Thymus (tissue), 11 donors: ENCODE measurements at regions not wholly inside any gene's neighbourhood (a gene's known extent, or its start where the extent isn't known, plus 50 kb on each side); places are given as distances from the start of the nearest gene placed in this dataset.

Source experiments
- DNase-seq, 9 donors: peaks; one replicate each; pipeline ENCODE4 v3.0.0-alpha.2; 2013; ENCODE audit warnings: low spot score in 9 of 9, low read depth in 6 of 9, missing footprints in 1 of 9
- H3K27ac ChIP-seq, 2 donors: one replicate each; pipeline ENCODE4 v1.5.1; 2013; ENCODE audit warnings: control low read depth in 1 of 2, low read depth in 1 of 2, low read length in 1 of 2, mild to moderate bottlenecking in 1 of 2, moderate library complexity in 1 of 2
- H3K27me3 ChIP-seq, 2 donors: one replicate each; pipeline ENCODE4 v1.5.1; 2013; ENCODE audit warnings: low read length in 1 of 2; ENCODE audit not compliant: control insufficient read depth in 2 of 2, insufficient read depth in 1 of 2
- H3K36me3 ChIP-seq, 2 donors: one replicate each; pipeline ENCODE4 v1.5.1; 2013; ENCODE audit warnings: low read length in 1 of 2, mild to moderate bottlenecking in 1 of 2, moderate library complexity in 1 of 2; ENCODE audit not compliant: control insufficient read depth in 2 of 2, insufficient read depth in 2 of 2
- H3K4me1 ChIP-seq, 2 donors: one replicate each; pipeline ENCODE4 v1.5.1; 2013; ENCODE audit warnings: low read length in 2 of 2; ENCODE audit not compliant: control insufficient read depth in 2 of 2, insufficient read depth in 2 of 2
- H3K4me3 ChIP-seq, 2 donors: one replicate each; pipeline ENCODE4 v1.5.1; 2013; ENCODE audit warnings: low read length in 2 of 2, control low read depth in 1 of 2, mild to moderate bottlenecking in 1 of 2
- H3K9me3 ChIP-seq, 2 donors: one replicate each; pipeline ENCODE4 v1.5.1; 2013; ENCODE audit warnings: low read length in 1 of 2, mild to moderate bottlenecking in 1 of 2; ENCODE audit not compliant: control insufficient read depth in 2 of 2, insufficient read depth in 1 of 2
- WGBS: extraction: QIAGEN DNeasy Blood & Tissue Kit; methylation state at CpG from one replicate; pipeline ENCODE4 v1.1.7; 2013; 5-methylcytosine and 5-hydroxymethylcytosine counted together
- donor health status: healthy.

DNA sequence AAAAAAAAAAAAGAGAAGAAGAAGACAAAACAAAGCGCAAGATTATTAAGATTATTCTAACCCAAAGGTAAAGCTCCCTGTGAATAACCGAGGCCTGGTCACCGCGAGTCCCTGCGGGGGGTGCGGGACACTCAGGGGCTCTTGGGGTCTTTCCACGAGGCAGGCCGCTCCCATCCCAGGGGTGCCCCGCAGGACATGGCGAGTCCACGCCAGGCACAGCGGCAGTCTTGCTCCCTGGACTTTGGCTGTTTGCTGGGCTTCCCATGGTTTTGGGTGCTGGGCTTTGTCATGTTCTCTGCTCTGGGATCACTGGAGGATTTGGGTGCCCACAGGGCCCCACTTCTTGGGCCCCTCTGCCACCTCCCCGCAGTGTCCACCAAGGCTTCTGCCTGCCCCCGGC is 137.4 kb upstream of the TCERG1L start:
- Histone ChIP-seq H3K27me3 (peaks cover 9 to 20% of the 10 kb centered on the region in 2 donors), H3K4me1 (no peaks in the 10 kb centered on the region), H3K27ac (no peak overlapping the region), H3K36me3 (no peaks in the 10 kb centered on the region), H3K4me3 (no peak overlapping the region), H3K9me3 (no peaks in the 10 kb centered on the region)
- no peak for DNase-seq
- 94% methylated on average over 14 of the region's 14 CpGs for WGBS

DNA sequence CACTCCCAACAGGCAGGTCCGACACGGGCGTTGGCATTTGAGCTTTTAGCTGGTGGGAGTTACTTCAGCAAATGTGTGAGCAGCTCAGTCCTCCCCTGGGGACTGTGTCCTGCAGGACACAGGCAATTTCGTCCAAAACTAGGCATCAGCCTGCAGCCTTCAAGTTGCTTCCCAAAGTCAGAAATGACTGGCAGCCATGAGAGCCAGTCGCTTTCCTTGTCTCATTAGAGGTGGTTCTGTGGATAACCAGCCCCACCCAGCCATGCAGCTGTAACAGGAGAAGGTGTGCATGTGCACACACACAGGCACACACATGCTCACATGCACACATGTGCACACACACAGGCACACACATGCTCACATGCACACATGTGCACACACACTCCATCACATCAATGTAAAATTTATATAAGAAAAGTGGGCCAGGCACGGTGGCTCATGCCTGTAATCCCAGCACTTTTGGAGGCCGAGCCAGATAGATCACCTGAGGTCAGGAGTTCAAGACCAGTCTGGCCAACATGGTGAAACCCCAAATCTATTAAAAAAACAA is 138.8 kb upstream of the TCERG1L start:
- no peak for DNase-seq
- WGBS: 71% methylated on average over 7 of the region's 7 CpGs
- no peak overlapping the region for H3K4me3 ChIP-seq
- peaks cover 9 to 25% of the 10 kb centered on the region in 2 donors for H3K27me3 ChIP-seq
- no peak overlapping the region for H3K27ac ChIP-seq
- no peaks in the 10 kb centered on the region for H3K4me1 ChIP-seq
- H3K36me3 ChIP-seq: no peaks in the 10 kb centered on the region
- no peaks in the 10 kb centered on the region for H3K9me3 ChIP-seq

DNA sequence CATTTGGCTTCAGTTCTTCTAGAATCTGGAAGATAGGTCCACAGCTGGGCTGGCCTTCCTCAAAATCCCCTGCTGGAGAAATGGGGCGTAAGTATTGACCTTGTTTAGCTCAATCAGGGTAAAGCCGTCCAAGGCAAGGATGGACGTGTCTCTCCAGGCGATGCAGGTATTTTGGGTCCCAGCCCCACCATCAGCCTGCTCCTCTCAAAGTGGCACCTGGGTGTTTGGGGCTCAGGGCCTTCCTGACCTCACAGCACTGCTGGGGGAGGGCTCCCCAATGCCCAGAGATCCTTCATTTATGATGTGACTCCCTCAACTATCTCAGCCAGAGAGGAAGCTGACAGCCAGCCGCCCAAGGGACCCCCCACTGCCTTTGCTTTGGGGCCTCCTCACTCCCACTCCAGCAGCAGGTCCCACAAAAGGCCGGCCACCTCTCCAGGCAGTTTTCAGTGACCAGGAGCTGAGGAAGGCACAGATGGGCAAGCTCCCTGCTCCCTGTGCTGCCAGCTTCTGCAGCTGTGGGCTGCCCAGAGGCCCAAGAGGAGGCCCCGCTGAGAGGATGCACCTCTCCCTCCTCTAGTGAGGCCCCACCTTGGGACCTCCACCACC is 140.0 kb upstream of the TCERG1L start:
- no peak for DNase-seq
- Histone ChIP-seq H3K4me3 (no peak overlapping the region), H3K27me3 (peaks cover 9 to 25% of the 10 kb centered on the region in 2 donors), H3K27ac (no peak overlapping the region), H3K36me3 (no peaks in the 10 kb centered on the region), H3K9me3 (no peaks in the 10 kb centered on the region), H3K4me1 (no peaks in the 10 kb centered on the region)
- WGBS: 93% methylated on average over 7 of the region's 7 CpGs

DNA sequence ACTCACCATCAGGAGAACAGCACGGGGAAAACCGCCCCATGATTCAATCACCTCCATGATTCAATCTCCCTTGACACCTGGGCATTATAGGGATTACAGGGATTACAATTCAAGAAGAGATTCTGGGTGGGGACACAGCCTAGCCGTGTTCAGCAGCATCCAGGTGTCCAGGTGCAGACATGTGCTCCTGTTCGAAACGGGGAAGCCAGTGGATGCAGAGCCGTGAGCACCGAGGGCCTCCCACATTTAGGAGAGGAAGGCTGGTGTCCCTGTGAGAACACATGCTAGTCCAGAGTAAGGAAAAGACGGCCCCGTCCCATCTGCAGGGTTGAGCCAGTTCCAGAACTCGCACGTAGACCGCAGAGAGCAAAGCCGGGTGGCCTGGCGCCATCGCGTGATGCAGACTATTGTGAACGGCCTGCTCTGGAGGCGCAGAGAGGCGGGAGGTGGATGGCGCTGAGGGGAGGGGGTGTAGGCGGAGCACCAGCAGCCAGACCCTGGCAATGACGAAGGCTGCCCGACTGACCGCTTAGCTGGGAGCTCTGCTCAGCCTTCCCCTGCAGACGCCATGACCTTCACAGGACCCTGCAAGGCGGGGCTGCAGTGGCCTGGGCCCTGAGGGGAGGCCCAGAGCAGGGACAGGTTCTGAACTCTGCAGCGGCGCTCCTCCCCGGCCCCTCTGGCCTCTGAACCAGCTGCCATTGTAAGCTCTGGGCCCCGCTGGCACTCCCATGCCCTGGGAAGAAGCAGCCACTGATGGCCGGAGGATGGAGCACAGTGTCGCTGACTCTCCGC is 141.6 kb upstream of the TCERG1L start:
- Histone ChIP-seq H3K27ac (no peak overlapping the region), H3K4me1 (no peaks in the 10 kb centered on the region), H3K36me3 (no peaks in the 10 kb centered on the region), H3K4me3 (no peak overlapping the region), H3K27me3 (peaks cover 9 to 25% of the 10 kb centered on the region in 2 donors), H3K9me3 (no peaks in the 10 kb centered on the region)
- no peak for DNase-seq
- WGBS: 33% methylated on average over 33 of the region's 33 CpGs

DNA sequence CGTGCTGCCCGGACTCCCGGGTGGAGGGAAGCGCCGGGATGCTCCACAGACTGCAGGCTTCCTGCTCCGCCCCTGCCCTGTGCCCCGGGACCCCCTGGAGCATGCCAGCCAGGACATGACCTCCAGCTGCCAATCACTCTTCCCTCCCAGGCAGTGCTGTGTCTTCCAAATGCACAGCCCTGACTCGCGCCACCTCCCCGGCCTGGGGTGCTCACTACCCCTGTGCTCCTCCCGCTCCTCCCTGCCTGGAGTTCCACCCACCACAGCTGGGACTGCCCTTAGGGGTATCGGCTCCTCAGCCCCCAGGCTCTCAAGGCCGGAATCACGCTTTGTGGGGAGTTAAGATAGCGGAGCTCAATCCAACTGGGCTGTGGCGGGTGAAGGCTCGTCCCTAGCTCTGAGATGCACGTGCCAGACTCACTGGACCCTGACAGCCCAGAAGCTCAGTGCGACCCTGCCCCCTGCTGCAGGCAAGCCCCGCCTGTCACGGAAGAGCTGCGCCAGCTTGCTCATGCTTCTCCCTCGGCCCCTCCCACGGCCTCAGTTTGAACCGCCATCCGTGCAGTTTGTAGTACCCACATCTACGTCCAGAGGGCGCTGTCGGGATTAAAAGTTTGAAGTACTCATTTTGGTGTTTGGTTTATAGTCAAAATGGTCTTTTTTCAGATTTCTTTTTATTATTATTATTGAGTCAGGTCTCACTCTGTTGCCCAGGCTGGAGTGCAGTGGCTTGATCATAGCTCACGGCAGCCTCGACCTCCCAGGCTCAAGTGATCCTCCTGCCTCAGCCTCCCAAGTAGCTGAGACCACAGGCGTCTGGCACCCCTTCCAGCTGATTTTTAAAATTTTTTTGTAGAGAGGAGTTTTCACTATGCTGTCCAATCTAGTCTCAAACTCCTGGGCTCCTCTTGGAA is 142.5 kb upstream of the TCERG1L start:
- Histone ChIP-seq H3K4me3 (no peak overlapping the region), H3K27me3 (peaks cover 9 to 25% of the 10 kb centered on the region in 2 donors)
- DNase-seq: peak in 8 of 9 donors; percentile 27 to 65 (median 44)

DNA sequence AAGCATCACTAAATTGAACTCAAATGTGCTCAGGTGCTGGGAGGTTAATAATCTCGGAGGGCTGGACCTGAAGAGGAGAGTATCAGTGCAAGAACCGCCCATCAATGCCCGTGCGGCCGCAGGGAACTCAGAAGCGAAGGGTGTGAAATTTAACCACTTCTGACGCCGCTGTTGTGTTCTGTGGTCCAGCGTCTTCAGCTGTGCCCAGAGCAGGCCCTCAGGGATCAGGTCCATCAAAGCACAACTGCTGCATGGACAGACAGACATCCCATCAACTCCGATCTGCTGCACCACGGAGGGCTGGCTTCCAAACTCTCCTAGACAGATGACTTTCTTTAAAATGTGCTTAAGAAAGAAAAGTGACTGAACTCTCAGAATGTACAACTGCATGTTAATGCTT is 144.9 kb upstream of the TCERG1L start:
- no peaks in the 10 kb centered on the region for H3K9me3 ChIP-seq
- peaks cover 9 to 25% of the 10 kb centered on the region in 2 donors for H3K27me3 ChIP-seq
- no peaks in the 10 kb centered on the region for H3K36me3 ChIP-seq
- no peak for DNase-seq
- no peaks in the 10 kb centered on the region for H3K4me1 ChIP-seq
- 72% methylated on average over 11 of the region's 11 CpGs for WGBS
- H3K4me3 ChIP-seq: no peak overlapping the region
- no peak overlapping the region for H3K27ac ChIP-seq

More for the DNA sequence above, 142.5 kb upstream of the TCERG1L start:
- H3K27ac ChIP-seq: no peak overlapping the region
- 17% methylated on average over 32 of the region's 32 CpGs for WGBS
- no peaks in the 10 kb centered on the region for H3K9me3 ChIP-seq
- H3K4me1 ChIP-seq: no peaks in the 10 kb centered on the region
- H3K36me3 ChIP-seq: no peaks in the 10 kb centered on the region

DNA sequence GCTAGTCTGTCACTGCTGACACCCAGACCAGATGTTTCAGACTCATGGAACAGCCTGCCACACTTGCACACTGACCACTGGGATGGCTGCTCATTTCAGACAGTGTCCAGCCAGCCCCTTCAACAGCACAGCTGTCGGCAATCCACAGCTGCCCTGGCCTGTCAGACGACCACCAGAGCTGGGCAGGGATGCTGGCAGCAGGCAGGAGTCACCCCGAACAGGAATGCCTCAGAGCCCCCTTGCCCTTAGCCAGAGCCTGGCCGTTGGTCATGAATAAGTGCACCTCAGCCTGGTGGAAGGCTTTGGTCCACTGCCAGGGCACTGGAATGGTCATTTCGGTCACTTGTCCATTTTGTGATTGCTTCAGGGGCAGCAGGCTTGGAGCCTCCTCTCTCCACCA is 149.6 kb upstream of the TCERG1L start:
- Histone ChIP-seq H3K27me3 (no peaks in the 10 kb centered on the region), H3K4me3 (no peak overlapping the region), H3K27ac (no peak overlapping the region), H3K9me3 (no peaks in the 10 kb centered on the region), H3K4me1 (no peaks in the 10 kb centered on the region), H3K36me3 (no peaks in the 10 kb centered on the region)
- 83% methylated on average over 5 of the region's 5 CpGs for WGBS
- no peak for DNase-seq

DNA sequence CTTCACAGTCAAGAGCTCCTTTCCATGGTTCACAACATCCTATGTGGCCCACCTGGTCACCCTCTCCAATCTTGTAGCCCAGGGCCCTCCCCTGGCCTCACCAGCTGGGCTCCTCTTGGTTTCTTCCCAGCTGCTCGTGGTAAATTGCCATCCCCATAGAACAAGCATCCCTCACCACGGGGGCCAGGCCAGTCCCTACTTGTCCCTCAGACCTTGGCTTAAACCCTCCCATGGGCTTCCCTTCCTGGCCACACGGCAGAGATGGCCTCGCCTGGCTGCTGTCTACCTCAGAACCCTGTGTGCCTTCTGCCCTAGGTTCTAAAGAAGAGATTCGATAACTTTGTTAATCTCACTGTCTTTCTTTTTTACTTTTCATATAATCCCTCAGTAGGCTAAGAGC is 153.3 kb upstream of the TCERG1L start:
- no peaks in the 10 kb centered on the region for H3K36me3 ChIP-seq
- 83% methylated on average over 5 of the region's 5 CpGs for WGBS

More for the DNA sequence above, 153.3 kb upstream of the TCERG1L start:
- Histone ChIP-seq H3K4me3 (no peak overlapping the region), H3K4me1 (no peaks in the 10 kb centered on the region), H3K27me3 (no peaks in the 10 kb centered on the region), H3K9me3 (no peaks in the 10 kb centered on the region), H3K27ac (no peak overlapping the region)
- no peak for DNase-seq
